Fibroblast of lung (primary cell): ENCODE measurements at regions not wholly inside any gene's neighbourhood (a gene's known extent, or its start where the extent isn't known, plus 50 kb on each side); places are given as distances from the start of the nearest gene placed in this dataset.

ENCODE experiments used
- DNase-seq, 2 donors: peaks; one replicate each; pipeline versions ENCODE4 v3.0.0 to v3.0.0-alpha.2; 2010; ENCODE audit warnings: low read depth in 2 of 2
- H2AFZ ChIP-seq: 2 replicates; pipeline ENCODE4 v1.5.1; 2012; ENCODE audit warnings: low read length, control low read depth, inconsistent platforms
- H3K27ac ChIP-seq: 2 replicates; pipeline ENCODE4 v1.5.1; 2011; ENCODE audit warnings: low read length, control low read depth; ENCODE audit not compliant: insufficient read depth
- H3K27me3 ChIP-seq: 2 replicates; pipeline ENCODE4 v1.5.1; 2011; ENCODE audit warnings: mild to moderate bottlenecking, low read length; ENCODE audit not compliant: control insufficient read depth, insufficient read depth
- H3K36me3 ChIP-seq: 2 replicates; pipeline ENCODE4 v1.5.1; 2011; ENCODE audit warnings: low read length; ENCODE audit not compliant: control insufficient read depth, insufficient read depth
- H3K4me1 ChIP-seq: 2 replicates; pipeline ENCODE4 v1.5.1; 2011; ENCODE audit warnings: low read length; ENCODE audit not compliant: control insufficient read depth, insufficient read depth; ENCODE audit errors: extremely low read depth
- H3K4me2 ChIP-seq: 2 replicates; pipeline ENCODE4 v1.5.1; 2011; ENCODE audit warnings: low read length, control low read depth; ENCODE audit not compliant: insufficient read depth; ENCODE audit errors: extremely low read depth
- H3K4me3 ChIP-seq, 4 experiments: fragments of 200-600 bp in 1 of 4; sonication (generic) in 1 of 4; replicated peaks in 1 of 4; 2 replicates each; pipeline ENCODE4 v1.5.1; 2011 to 2016; ENCODE audit warnings: low read length in 4 of 4, low read depth in 3 of 4, mild to moderate bottlenecking in 3 of 4, control low read depth in 2 of 4, inconsistent platforms in 1 of 4, mixed read lengths in 1 of 4; ENCODE audit not compliant: insufficient read depth in 1 of 4; ENCODE audit errors: control extremely low read depth in 1 of 4
- H3K79me2 ChIP-seq: 2 replicates; pipeline ENCODE4 v1.5.1; 2012; ENCODE audit warnings: mild to moderate bottlenecking, low read length, inconsistent platforms; ENCODE audit not compliant: control insufficient read depth, insufficient read depth
- H3K9ac ChIP-seq: 2 replicates; pipeline ENCODE4 v1.5.1; 2011; ENCODE audit warnings: mild to moderate bottlenecking, low read length, control low read depth; ENCODE audit not compliant: insufficient read depth
- H3K9me3 ChIP-seq: 2 replicates; pipeline ENCODE4 v1.5.1; 2012; ENCODE audit warnings: low read depth, low read length; ENCODE audit not compliant: control insufficient read depth, insufficient read depth
- H4K20me1 ChIP-seq: 2 replicates; pipeline ENCODE4 v1.5.1; 2011; ENCODE audit warnings: low read length; ENCODE audit not compliant: control insufficient read depth, insufficient read depth; ENCODE audit errors: extremely low read depth
- CTCF ChIP-seq, 2 donors: IDR thresholded peaks in 1 of 2; conservative IDR thresholded peaks in 1 of 2; 1 replicate in 1 of 2; 2 replicates in 1 of 2; pipeline ENCODE4 v1.5.1; 2011 to 2012; ENCODE audit warnings: low read length in 2 of 2, control low read depth in 1 of 2, inconsistent platforms in 1 of 2, low read depth in 1 of 2, mild to moderate bottlenecking in 1 of 2
- EZH2 ChIP-seq: IDR thresholded peaks from 2 replicates; pipeline ENCODE4 v1.5.1; 2012; ENCODE audit warnings: low read length, control low read depth, mild to moderate bottlenecking; ENCODE audit errors: missing control alignments

- no peaks in the 10 kb centered on the region for H3K4me1 ChIP-seq
- no peak overlapping the region for H3K4me2 ChIP-seq
- H3K27ac ChIP-seq: no peak overlapping the region
- H3K36me3 ChIP-seq: no peaks in the 10 kb centered on the region
- H3K4me3 ChIP-seq: no peak overlapping the region
- H2AFZ ChIP-seq: no peak overlapping the region
- no peak overlapping the region for H3K9ac ChIP-seq
- DNase-seq: no peak
- H3K9me3 ChIP-seq: no peaks in the 10 kb centered on the region
- TF ChIP-seq EZH2 (no peak), CTCF (conservative IDR thresholded peaks at IDR 0.05 in 1 of 2, IDR thresholded peaks at IDR 0.05 in 1 of 2; ENCODE audit: low read depth in 1 of 2, low read length in 2 of 2) (no peak)
- H3K79me2 ChIP-seq: no peaks in the 10 kb centered on the region
- H3K27me3 ChIP-seq: peaks cover 13% of the 10 kb centered on the region
- H4K20me1 ChIP-seq: no peaks in the 10 kb centered on the region
Measured at GRCh38 chr18:22272242-22272641, 102.9 kb downstream of the GATA6 start.

GRCh38 chr18:22271030-22271429, 101.6 kb downstream of the GATA6 start:
- H3K4me2 ChIP-seq: no peak overlapping the region
- TF ChIP-seq EZH2 (no peak), CTCF (conservative IDR thresholded peaks at IDR 0.05 in 1 of 2, IDR thresholded peaks at IDR 0.05 in 1 of 2; ENCODE audit: low read depth in 1 of 2, low read length in 2 of 2) (no peak)
- no peaks in the 10 kb centered on the region for H3K36me3 ChIP-seq
- DNase-seq: no peak
- no peaks in the 10 kb centered on the region for H3K79me2 ChIP-seq
- no peaks in the 10 kb centered on the region for H4K20me1 ChIP-seq
- H3K9ac ChIP-seq: no peak overlapping the region
- no peaks in the 10 kb centered on the region for H3K9me3 ChIP-seq
- no peak overlapping the region for H3K4me3 ChIP-seq
- H2AFZ ChIP-seq: no peak overlapping the region
- peaks cover 13% of the 10 kb centered on the region for H3K27me3 ChIP-seq
- H3K27ac ChIP-seq: no peak overlapping the region
- no peaks in the 10 kb centered on the region for H3K4me1 ChIP-seq

GRCh38 chr18:22268641-22269128, 99.3 kb downstream of the GATA6 start:
- TF ChIP-seq CTCF (conservative IDR thresholded peaks at IDR 0.05 in 1 of 2, IDR thresholded peaks at IDR 0.05 in 1 of 2; ENCODE audit: low read depth in 1 of 2, low read length in 2 of 2) (no peak), EZH2 (no peak)
- Histone ChIP-seq H3K9me3 (no peaks in the 10 kb centered on the region), H2AFZ (no peak overlapping the region), H3K9ac (no peak overlapping the region), H3K4me1 (no peaks in the 10 kb centered on the region), H3K79me2 (no peaks in the 10 kb centered on the region), H4K20me1 (no peaks in the 10 kb centered on the region), H3K4me3 (no peak overlapping the region), H3K27me3 (peaks cover 13% of the 10 kb centered on the region), H3K27ac (no peak overlapping the region), H3K4me2 (no peak overlapping the region), H3K36me3 (no peaks in the 10 kb centered on the region)
- DNase-seq: no peak
